ENCODE measurements at regions not wholly inside any gene's neighbourhood (a gene's known extent, or its start where the extent isn't known, plus 50 kb on each side); places are given as distances from the start of the nearest gene placed in this dataset.

DNA sequence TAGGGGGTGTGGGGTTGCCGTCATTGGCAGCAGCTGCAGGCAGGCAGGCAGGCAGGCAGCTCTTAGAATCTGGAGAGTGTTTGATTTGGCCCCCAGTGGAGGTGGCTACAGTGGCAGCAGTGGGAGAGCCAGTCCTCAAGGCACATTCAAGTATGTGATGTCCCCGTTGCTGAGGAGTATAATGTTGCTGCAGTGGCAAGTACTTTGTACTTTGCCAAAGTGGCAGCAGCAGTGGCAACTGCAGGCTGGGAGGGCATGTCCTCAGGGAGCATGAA, 147.1 kb downstream of the PAPOLA start:
- Mint-ChIP-seq H3K27me3 (ENCODE audit: low read depth) (peaks cover 7% of the 10 kb centered on the region), H3K4me3 (no peak overlapping the region), H3K4me1 (ENCODE audit: low read depth) (no peaks in the 10 kb centered on the region), H3K27ac (no peak overlapping the region), H3K9me3 (peaks cover 14% of the 10 kb centered on the region), H3K36me3 (ENCODE audit: low read depth) (peaks cover 1% of the 10 kb centered on the region)
- CTCF ChIA-PET = no interaction called here
- intact Hi-C loops (cut with micrococcal nuclease) = no loop called here
- no peak for DNase-seq

DNA sequence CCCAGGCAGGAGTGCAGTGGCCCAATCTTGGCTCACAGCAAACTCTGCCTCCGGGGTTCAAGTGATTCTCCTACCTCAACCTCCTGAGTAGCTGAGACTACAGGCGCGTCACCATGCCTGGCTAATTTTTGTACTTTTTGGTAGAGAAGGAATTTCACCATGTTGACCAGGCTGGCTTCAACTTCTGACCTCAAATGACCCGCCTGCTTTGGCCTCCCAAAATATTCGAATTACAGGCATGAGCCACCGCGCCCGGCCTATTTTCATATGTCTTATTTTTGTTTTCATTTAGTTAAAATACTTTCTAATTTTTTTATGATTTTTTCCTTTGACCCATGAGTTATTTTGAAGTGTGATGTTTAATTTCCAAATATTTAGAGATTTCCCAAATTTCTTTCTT, 143.6 kb upstream of the VRK1 start:
- Mint-ChIP-seq H3K4me1 (ENCODE audit: low read depth) (no peaks in the 10 kb centered on the region), H3K9me3 (peaks cover 5% of the 10 kb centered on the region), H3K36me3 (ENCODE audit: low read depth) (peaks cover 2% of the 10 kb centered on the region), H3K4me3 (no peak overlapping the region), H3K27ac (no peak overlapping the region), H3K27me3 (ENCODE audit: low read depth) (peaks cover 9% of the 10 kb centered on the region)
- intact Hi-C loops (cut with micrococcal nuclease) = no loop called here
- no peak for DNase-seq
- CTCF ChIA-PET = no interaction called here

DNA sequence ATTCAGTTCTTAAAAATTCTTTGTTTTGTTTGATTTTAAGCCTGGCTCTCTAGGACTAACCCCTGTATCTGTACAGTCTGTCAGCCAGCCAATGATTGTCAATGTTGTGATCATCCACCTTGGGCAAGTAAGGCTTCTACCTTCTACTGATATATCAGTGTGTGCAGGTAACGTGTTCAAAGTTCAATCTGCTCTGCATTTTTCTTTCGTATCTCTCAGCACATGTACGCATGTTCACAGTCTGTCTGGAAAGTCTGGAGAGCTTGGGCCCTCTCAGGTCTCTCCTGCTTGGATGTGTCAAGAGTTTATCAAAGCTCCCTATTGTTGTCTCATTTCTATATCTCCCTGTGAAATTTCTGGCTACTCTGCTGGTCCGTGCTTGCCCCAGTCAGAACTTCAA, 138.6 kb upstream of the VRK1 start:
- intact Hi-C loops (cut with micrococcal nuclease) = no loop called here
- H3K27me3 Mint-ChIP-seq (ENCODE audit: low read depth) = peaks cover 30% of the 10 kb centered on the region

DNA sequence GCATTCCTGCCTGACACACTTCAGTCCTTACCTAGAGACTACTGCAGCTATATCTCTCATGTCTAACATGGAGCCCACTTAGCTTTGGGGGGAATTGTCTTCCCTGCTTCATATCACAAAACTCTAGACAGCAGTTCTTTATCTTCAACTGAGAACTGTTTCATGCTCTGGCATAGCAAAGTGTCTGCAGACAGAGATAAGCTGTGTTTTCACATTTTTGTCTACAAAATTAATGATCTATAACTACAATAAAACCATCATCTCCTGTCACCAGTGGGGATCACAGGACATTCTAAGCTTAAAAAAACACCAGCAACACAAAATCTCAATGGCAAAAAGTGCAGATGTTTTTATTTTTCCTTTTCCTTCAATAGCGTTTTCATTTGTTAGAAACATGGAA, 137.1 kb upstream of the VRK1 start:
- intact Hi-C loops (cut with micrococcal nuclease) = no loop called here
- peaks cover 30% of the 10 kb centered on the region for H3K27me3 Mint-ChIP-seq (ENCODE audit: low read depth)
- CTCF ChIA-PET = no interaction called here
- H3K36me3 Mint-ChIP-seq (ENCODE audit: low read depth) = peaks cover 2% of the 10 kb centered on the region
- no peak overlapping the region for H3K27ac Mint-ChIP-seq
- H3K4me3 Mint-ChIP-seq = no peak overlapping the region
- no peaks in the 10 kb centered on the region for H3K4me1 Mint-ChIP-seq (ENCODE audit: low read depth)
- DNase-seq = no peak
- peaks cover 5% of the 10 kb centered on the region for H3K9me3 Mint-ChIP-seq

More for the DNA sequence above, 138.6 kb upstream of the VRK1 start:
- H3K36me3 Mint-ChIP-seq (ENCODE audit: low read depth) = peaks cover 2% of the 10 kb centered on the region
- no peak overlapping the region for H3K4me3 Mint-ChIP-seq
- H3K4me1 Mint-ChIP-seq (ENCODE audit: low read depth) = no peaks in the 10 kb centered on the region
- CTCF ChIA-PET = no interaction called here
- no peak for DNase-seq
- peaks cover 5% of the 10 kb centered on the region for H3K9me3 Mint-ChIP-seq
- no peak overlapping the region for H3K27ac Mint-ChIP-seq

DNA sequence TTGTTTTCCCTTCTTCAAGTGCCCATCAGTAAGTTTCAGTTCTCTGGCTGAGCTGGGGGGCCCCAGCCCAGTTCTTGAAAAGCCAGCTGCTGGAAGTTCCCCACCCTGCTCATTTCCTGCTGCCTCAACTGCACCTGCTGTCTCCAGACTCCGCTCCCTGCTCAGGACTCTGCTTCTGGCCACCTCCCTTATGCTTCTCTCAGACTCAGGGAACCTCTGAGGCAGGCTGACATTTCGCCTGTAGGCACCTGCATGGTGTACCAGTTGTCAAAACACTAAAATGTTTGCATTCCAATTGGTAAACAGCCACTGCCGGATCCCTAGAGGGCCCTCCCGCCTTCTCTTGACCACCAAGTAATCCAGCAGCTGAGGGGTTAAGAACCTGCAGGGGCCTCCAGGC, 136.5 kb upstream of the VRK1 start:
- CTCF ChIA-PET = no interaction called here
- intact Hi-C loops (cut with micrococcal nuclease) = no loop called here
- Mint-ChIP-seq H3K27ac (no peak overlapping the region), H3K4me3 (no peak overlapping the region), H3K4me1 (ENCODE audit: low read depth) (no peaks in the 10 kb centered on the region), H3K9me3 (peaks cover 5% of the 10 kb centered on the region), H3K27me3 (ENCODE audit: low read depth) (peaks cover 32% of the 10 kb centered on the region), H3K36me3 (ENCODE audit: low read depth) (peaks cover 2% of the 10 kb centered on the region)
- no peak for DNase-seq

DNA sequence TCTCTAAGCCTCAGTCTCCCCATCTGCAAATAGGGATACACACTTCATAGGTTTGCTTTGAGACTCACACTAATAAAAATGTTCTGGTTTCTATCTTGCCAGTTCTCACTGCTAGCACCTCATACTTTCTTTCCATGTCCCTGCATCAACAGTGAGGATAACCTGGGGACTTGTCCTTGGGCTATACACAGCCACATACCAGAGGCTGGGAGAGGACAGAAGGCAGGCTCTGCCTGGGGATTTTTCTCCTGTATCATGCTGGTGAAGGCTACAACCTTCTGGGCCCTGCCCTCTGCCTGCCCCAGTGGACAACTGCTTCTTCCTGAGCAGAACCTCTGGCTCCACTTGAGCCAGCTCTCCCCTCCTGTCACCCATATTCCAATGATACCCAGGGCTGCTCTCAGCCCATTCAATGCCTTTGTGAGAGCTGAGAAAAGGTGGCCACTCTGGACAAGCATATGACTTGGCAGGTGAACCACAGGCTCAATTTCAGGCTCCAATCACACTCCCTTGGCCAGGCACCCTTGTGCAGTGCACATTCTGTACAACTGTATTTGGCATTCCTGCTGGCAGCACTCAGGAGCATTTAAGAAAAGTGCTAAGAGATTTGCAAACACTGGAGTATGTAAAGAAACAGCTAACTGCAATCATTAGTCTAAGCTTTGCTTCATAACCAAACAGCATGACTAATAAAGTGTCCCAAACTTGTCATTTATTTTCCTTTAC, 135.8 kb upstream of the VRK1 start:
- Mint-ChIP-seq H3K9me3 (peaks cover 5% of the 10 kb centered on the region), H3K4me1 (ENCODE audit: low read depth) (no peaks in the 10 kb centered on the region), H3K36me3 (ENCODE audit: low read depth) (peaks cover 2% of the 10 kb centered on the region), H3K27ac (no peak overlapping the region), H3K27me3 (ENCODE audit: low read depth) (peaks cover 33% of the 10 kb centered on the region), H3K4me3 (no peak overlapping the region)
- CTCF ChIA-PET = no interaction called here
- intact Hi-C loops (cut with micrococcal nuclease) = no loop called here
- no peak for DNase-seq

DNA sequence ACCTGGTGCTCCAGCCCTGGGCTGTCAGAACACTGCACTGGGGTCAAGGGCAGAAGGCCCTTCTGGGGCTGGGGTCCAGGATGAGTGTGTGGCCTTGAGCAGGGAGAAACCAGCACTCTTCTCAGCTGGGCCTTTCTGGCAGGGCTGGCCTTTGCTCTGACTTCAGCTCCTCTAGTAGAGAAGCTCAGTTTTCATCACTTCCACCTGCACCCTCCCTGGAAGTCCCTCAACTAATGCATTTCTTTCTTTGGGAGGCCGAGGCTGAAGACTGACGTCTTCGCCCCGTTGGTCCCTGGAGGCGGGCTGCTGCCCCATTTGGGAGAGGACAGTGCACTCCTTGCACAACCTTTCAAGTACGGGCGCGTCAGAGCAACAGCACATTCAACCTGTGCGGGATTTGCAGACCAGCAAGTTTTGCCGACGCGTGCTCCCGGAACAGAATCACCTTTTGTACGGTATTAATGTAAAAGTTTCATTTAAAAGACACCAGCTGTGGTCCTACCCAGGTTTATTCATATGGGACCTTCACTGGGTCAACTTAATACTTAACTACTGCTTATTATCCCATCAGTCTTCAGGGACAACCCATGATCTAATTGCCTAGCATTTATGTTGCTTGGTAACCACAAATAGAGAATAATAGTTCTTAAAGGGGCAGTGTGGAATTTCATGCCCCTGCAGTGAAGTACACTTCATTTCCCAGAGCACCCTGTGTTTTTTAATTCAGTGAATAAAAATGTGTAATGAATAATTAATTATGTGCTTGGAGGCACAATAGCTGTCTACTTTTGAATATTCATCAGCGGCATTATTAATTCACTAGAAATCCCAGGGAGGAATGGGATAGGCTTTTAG, 134.8 kb upstream of the VRK1 start:
- H3K27me3 Mint-ChIP-seq (ENCODE audit: low read depth) = peaks cover 30% of the 10 kb centered on the region
- peaks cover 2% of the 10 kb centered on the region for H3K9me3 Mint-ChIP-seq
- H3K36me3 Mint-ChIP-seq (ENCODE audit: low read depth) = no peaks in the 10 kb centered on the region
- H3K4me1 Mint-ChIP-seq (ENCODE audit: low read depth) = no peaks in the 10 kb centered on the region
- intact Hi-C loops (cut with micrococcal nuclease) = no loop called here
- no peak for DNase-seq
- CTCF ChIA-PET = no interaction called here
- no peak overlapping the region for H3K27ac Mint-ChIP-seq
- no peak overlapping the region for H3K4me3 Mint-ChIP-seq

DNA sequence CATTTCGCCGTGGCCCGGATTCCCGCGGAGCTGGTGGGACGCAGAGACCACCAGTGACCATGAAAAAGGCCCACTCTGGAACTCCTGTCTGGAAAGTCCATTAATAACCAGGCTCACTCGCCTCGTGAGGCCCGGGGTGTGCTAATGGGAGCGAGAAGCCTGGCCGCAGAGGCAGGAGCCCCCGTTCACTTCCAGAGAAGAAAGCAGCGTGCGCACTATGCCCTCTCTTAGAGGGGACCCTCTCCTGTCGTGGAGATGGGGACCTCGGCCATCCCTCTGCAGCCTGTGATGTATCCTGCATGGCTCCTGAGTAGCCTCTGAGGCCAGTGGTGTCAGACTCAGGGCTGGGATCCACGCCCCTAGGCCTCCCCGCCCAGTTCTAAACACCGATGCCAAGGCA, 134.1 kb upstream of the VRK1 start:
- intact Hi-C loops (cut with micrococcal nuclease) = no loop called here

DNA sequence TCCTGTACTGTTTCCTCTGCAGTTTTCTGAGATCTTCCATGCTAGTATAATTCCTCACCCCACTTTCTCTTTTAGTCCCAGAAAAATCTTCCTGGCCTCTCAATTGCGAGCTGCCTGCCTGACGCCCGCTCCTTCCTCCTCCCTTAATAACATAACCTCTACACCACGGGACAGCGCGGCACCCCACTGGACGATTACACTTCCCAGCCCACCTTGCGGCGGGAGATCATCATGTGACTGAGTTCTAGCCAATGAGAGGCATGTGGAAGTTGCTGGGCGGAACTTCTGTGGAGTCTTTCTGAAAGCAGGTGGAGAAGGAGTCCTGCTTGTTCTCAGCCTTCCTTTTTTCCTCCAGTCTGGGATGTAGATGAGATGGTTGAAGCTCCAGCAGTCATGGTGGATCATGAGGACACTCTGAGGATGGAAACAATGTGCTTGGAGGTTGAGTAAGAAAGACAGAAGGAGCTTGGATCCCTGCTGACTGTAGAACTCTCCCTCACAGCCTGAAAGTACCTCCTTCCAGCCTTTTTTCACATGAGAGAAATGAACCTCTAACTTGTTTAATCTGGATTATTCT, 133.6 kb upstream of the VRK1 start:
- no peaks in the 10 kb centered on the region for H3K4me1 Mint-ChIP-seq (ENCODE audit: low read depth)
- no peak for DNase-seq
- CTCF ChIA-PET = no interaction called here
- H3K36me3 Mint-ChIP-seq (ENCODE audit: low read depth) = no peaks in the 10 kb centered on the region
- no peaks in the 10 kb centered on the region for H3K9me3 Mint-ChIP-seq
- intact Hi-C loops (cut with micrococcal nuclease) = no loop called here
- H3K4me3 Mint-ChIP-seq = no peak overlapping the region
- no peak overlapping the region for H3K27ac Mint-ChIP-seq
- peaks cover 33% of the 10 kb centered on the region for H3K27me3 Mint-ChIP-seq (ENCODE audit: low read depth)

More for the DNA sequence above, 134.1 kb upstream of the VRK1 start:
- no peak for DNase-seq
- Mint-ChIP-seq H3K36me3 (ENCODE audit: low read depth) (no peaks in the 10 kb centered on the region), H3K4me3 (no peak overlapping the region), H3K4me1 (ENCODE audit: low read depth) (no peaks in the 10 kb centered on the region), H3K9me3 (no peaks in the 10 kb centered on the region), H3K27ac (no peak overlapping the region), H3K27me3 (ENCODE audit: low read depth) (peaks cover 33% of the 10 kb centered on the region)
- CTCF ChIA-PET = no interaction called here

DNA sequence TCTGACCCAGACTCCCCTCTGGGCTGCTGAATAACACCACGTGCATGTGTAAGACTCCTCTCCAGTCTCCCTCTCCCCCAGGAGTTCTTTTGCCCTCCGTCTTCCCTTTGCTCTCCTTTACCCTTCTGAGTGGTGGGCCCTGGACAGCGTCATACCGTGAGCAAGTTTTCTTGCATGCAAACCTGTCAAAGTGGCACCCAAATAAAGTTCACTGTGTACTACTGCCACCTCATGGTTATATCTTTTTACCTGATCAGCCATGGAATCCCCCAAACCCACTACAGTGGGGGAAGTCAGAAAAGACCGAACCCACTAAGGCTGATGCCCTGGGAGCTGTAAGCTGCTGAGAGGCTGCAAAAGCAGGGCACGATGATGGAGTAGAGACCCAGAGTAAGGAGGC, 131.1 kb upstream of the VRK1 start:
- Mint-ChIP-seq H3K9me3 (no peaks in the 10 kb centered on the region), H3K27ac (no peak overlapping the region), H3K4me1 (ENCODE audit: low read depth) (no peaks in the 10 kb centered on the region), H3K4me3 (no peak overlapping the region), H3K36me3 (ENCODE audit: low read depth) (no peaks in the 10 kb centered on the region), H3K27me3 (ENCODE audit: low read depth) (peaks cover 19% of the 10 kb centered on the region)
- intact Hi-C loops (cut with micrococcal nuclease) = loop anchor here (1.0 kb wide), 1 partner anchor 99 kb away; no protein-coding TSS in a partner anchor
- CTCF ChIA-PET = no interaction called here
- DNase-seq = no peak

DNA sequence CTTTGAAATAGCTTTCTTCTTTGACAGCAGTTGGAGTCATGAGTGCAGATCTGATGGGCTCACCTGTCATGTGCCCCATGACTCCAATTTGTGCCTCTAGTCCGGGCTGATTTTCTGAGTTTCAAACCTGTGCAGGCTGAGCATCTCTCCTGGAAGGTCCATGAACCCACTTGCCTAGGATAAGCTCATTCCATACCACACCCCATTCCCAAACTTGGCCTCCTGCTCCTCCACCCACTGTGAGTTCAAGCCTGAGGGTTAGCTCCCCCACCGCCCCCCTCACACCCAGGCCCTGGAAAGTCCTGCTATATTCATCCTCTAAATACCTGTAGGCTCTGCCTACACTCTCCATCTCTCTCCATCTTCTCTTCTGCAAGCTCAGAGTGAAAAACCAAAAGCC, 126.8 kb upstream of the VRK1 start:
- Mint-ChIP-seq H3K4me3 (no peak overlapping the region), H3K27ac (no peak overlapping the region), H3K4me1 (ENCODE audit: low read depth) (no peaks in the 10 kb centered on the region), H3K27me3 (ENCODE audit: low read depth) (peaks cover 14% of the 10 kb centered on the region), H3K36me3 (ENCODE audit: low read depth) (no peaks in the 10 kb centered on the region), H3K9me3 (no peaks in the 10 kb centered on the region)
- intact Hi-C loops (cut with micrococcal nuclease) = no loop called here
- DNase-seq = no peak
- CTCF ChIA-PET = no interaction called here

DNA sequence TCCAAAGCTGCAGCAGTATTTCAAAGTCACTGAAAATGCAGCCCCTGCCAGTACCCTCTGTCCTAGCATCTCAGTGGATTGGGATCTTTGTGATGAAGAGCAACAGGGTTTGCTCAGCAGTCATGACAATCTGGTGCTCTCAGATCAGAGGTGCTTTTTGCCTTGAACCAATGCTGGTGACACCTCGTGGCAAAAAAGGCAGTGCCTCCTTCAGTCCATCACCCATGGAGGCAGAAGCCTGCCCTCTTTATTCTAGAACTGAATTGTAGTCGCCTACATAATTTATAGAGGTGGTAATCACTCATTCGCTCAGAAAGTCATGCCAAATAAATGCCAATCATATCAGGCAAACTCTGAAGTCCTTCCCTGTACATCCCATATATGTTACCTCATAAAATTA, 126.0 kb upstream of the VRK1 start:
- H3K27me3 Mint-ChIP-seq (ENCODE audit: low read depth) = peaks cover 11% of the 10 kb centered on the region
- CTCF ChIA-PET = no interaction called here
- intact Hi-C loops (cut with micrococcal nuclease) = no loop called here
- no peaks in the 10 kb centered on the region for H3K4me1 Mint-ChIP-seq (ENCODE audit: low read depth)
- H3K36me3 Mint-ChIP-seq (ENCODE audit: low read depth) = no peaks in the 10 kb centered on the region
- no peak overlapping the region for H3K27ac Mint-ChIP-seq
- no peaks in the 10 kb centered on the region for H3K9me3 Mint-ChIP-seq
- no peak for DNase-seq
- no peak overlapping the region for H3K4me3 Mint-ChIP-seq

DNA sequence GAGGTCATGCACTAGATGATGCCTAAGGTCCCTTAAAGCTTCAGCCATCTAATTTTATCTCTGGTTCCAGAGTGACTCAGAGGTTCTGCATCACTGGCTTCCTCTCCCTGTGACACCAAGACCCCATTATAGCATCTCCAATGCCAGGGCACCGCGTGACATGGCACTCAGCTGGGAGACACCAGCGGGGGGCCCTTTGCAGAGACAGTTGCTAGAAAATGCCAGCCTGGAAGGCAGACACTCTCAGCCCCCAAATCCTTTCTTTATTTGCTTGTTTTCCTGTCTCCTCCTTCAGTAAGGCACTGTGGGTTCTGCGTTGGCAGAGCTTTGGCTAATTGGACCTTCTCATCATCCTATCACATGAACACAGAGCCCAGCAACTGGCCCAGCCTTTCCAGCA, 123.5 kb upstream of the VRK1 start:
- CTCF ChIA-PET = interaction anchor here (0.7 kb wide), 1 partner anchor 769 kb away, joined by 4 read pairs; no protein-coding TSS in a partner anchor
- no peak overlapping the region for H3K27ac Mint-ChIP-seq

More for the DNA sequence above, 123.5 kb upstream of the VRK1 start:
- intact Hi-C loops (cut with micrococcal nuclease) = no loop called here
- Mint-ChIP-seq H3K4me1 (ENCODE audit: low read depth) (no peaks in the 10 kb centered on the region), H3K27me3 (ENCODE audit: low read depth) (peaks cover 8% of the 10 kb centered on the region), H3K9me3 (no peaks in the 10 kb centered on the region), H3K36me3 (ENCODE audit: low read depth) (no peaks in the 10 kb centered on the region), H3K4me3 (no peak overlapping the region)
- no peak for DNase-seq
